ENCODE measurements at regions not wholly inside any gene's neighbourhood (a gene's known extent, or its start where the extent isn't known, plus 50 kb on each side); places are given as distances from the start of the nearest gene placed in this dataset.

DNA sequence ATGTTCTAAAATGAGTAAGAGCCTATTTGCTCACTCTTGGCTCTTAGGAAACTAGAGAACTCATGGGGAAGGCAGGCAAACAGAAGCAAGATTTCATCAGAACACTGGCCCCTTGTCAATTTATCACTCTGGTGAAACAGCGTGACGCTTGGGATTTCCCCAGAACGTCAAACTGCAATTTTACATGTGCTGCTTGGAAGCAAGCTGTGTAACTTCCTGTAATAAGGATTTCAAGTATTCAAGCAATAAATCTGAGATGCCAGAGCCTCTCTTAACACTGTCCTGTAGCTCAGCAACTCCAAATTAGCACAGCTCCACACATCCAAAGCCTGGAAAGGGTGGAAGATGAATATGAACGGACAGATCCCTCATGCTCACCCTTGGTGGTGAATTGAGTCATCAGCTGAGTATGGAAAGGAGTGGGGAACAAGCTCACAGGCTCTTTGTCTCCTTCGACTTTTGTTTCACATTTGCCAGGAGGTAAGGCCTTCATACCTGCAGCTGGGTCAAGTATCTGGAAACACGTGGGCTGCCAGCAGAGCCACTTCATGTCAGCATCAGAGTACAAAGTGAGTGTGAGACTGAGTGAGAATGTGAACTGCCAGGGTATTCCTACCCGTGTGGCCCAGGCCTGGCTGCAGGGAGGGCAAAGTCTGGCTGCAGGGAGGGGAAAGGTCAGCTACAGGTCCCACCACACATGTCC, 140.4 kb upstream of the NAMPT start:
- no peaks in the 10 kb centered on the region for H3K9me3 ChIP-seq
- H3K27me3 ChIP-seq, result no peaks in the 10 kb centered on the region
- peaks cover 41% of the 10 kb centered on the region for H3K4me1 ChIP-seq
- TF ChIP-seq CTCF (IDR thresholded peaks at IDR 0.05) (no peak), POLR2AphosphoS5 (IDR thresholded peaks at IDR 0.05; ENCODE audit: insufficient read depth in 1 of 2, low read depth in 1 of 2) (peak; percentile 39 to 94)
- no peak overlapping the region for H3K4me3 ChIP-seq
- no peaks in the 10 kb centered on the region for H3K36me3 ChIP-seq
- H3K27ac ChIP-seq, result peak overlapping the region; percentile 66
- intact Hi-C loops (cut with DNase I), result loop anchor here (10.0 kb wide), 1 partner anchor 80 kb away; no protein-coding TSS in a partner anchor
- peak in 1 of 2 donors; percentile 99 for DNase-seq (ENCODE audit: extremely low spot score in 2 of 2)

GRCh38 chr7:106424476-106425016, 139.8 kb upstream of the NAMPT start:
- H3K27ac ChIP-seq, result peak overlapping the region; percentile 47
- no peaks in the 10 kb centered on the region for H3K9me3 ChIP-seq
- intact Hi-C loops (cut with DNase I), result loop anchor here (10.0 kb wide), 1 partner anchor 80 kb away; no protein-coding TSS in a partner anchor
- DNase-seq (ENCODE audit: extremely low spot score in 2 of 2), result no peak
- H3K4me3 ChIP-seq, result no peak overlapping the region
- no peaks in the 10 kb centered on the region for H3K36me3 ChIP-seq
- no peak for TF ChIP-seq POLR2AphosphoS5 (IDR thresholded peaks at IDR 0.05; ENCODE audit: insufficient read depth in 1 of 2, low read depth in 1 of 2)
- no peak for TF ChIP-seq CTCF (IDR thresholded peaks at IDR 0.05)
- no peaks in the 10 kb centered on the region for H3K27me3 ChIP-seq
- peaks cover 47% of the 10 kb centered on the region for H3K4me1 ChIP-seq

GRCh38 chr7:106423821-106424475, 139.2 kb upstream of the NAMPT start:
- TF ChIP-seq POLR2A (IDR thresholded peaks at IDR 0.05) (no peak), CTCF (IDR thresholded peaks at IDR 0.05) (no peak), POLR2AphosphoS5 (IDR thresholded peaks at IDR 0.05; ENCODE audit: insufficient read depth in 1 of 2, low read depth in 1 of 2) (no peak)
- no peak for DNase-seq (ENCODE audit: extremely low spot score in 2 of 2)
- Histone ChIP-seq H3K4me1 (peaks cover 49% of the 10 kb centered on the region), H3K27ac (peak overlapping the region; percentile 47), H3K36me3 (no peaks in the 10 kb centered on the region), H3K9me3 (no peaks in the 10 kb centered on the region), H3K27me3 (no peaks in the 10 kb centered on the region), H3K4me3 (no peak overlapping the region)
- intact Hi-C loops (cut with DNase I), result loop anchor here (10.0 kb wide), 1 partner anchor 79 kb away; no protein-coding TSS in a partner anchor

- intact Hi-C loops (cut with DNase I), result loop anchor here (10.0 kb wide), 1 partner anchor 78 kb away; no protein-coding TSS in a partner anchor
- H3K4me1 ChIP-seq, result peaks cover 49% of the 10 kb centered on the region
- no peaks in the 10 kb centered on the region for H3K27me3 ChIP-seq
- no peaks in the 10 kb centered on the region for H3K9me3 ChIP-seq
- DNase-seq (ENCODE audit: extremely low spot score in 2 of 2), result no peak
- no peaks in the 10 kb centered on the region for H3K36me3 ChIP-seq
- no peak for TF ChIP-seq CTCF (IDR thresholded peaks at IDR 0.05)
- TF ChIP-seq POLR2AphosphoS5 (IDR thresholded peaks at IDR 0.05; ENCODE audit: insufficient read depth in 1 of 2, low read depth in 1 of 2), result no peak
- TF ChIP-seq POLR2A (IDR thresholded peaks at IDR 0.05), result no peak
- H3K27ac ChIP-seq, result no peak overlapping the region
- H3K4me3 ChIP-seq, result no peak overlapping the region
Observed at GRCh38 chr7:106423111-106423510, 138.3 kb upstream of the NAMPT start.
